ENCODE measurements at regions not wholly inside any gene's neighbourhood (a gene's known extent, or its start where the extent isn't known, plus 50 kb on each side); places are given as distances from the start of the nearest gene placed in this dataset.

- BruUV-seq (replicated peaks) = no TSS peak
- no peak for DNase-seq
- Histone ChIP-seq H3K4me1 (no peaks in the 10 kb centered on the region), H3K27me3 (replicated peaks; ENCODE audit: control insufficient read depth, insufficient read depth, low read length) (no peaks in the 10 kb centered on the region), H3K9me3 (peaks cover 21% of the 10 kb centered on the region; the same call in 1 of the 2 replicates), H3K4me3 (ENCODE audit: low read depth, low read length) (no peak overlapping the region), H3K36me3 (ENCODE audit: control insufficient read depth, insufficient read depth, low read length) (no peaks in the 10 kb centered on the region)
- ChIA-PET CTCF (no interaction called here), POLR2A (no interaction called here)
- H3K4me1 Mint-ChIP-seq (ENCODE audit: low read depth, unreplicated experiment) = no peaks in the 10 kb centered on the region
- H3K4me3 Mint-ChIP-seq (ENCODE audit: unreplicated experiment) = no peak overlapping the region
- no peak overlapping the region for H3K27ac Mint-ChIP-seq (ENCODE audit: unreplicated experiment)
- no peaks in the 10 kb centered on the region for H3K36me3 Mint-ChIP-seq (ENCODE audit: insufficient read depth, unreplicated experiment)
- H3K9me3 Mint-ChIP-seq (ENCODE audit: unreplicated experiment) = peaks cover 54% of the 10 kb centered on the region
- TF ChIP-seq CTCF (IDR thresholded peaks at IDR 0.05; ENCODE audit: insufficient read depth in 1 of 2, low read depth in 1 of 2, low read length in 1 of 2, severe bottlenecking in 1 of 2, unreplicated experiment in 1 of 2) = no peak
- intact Hi-C loops (cut with micrococcal nuclease; ENCODE audit: unreplicated experiment) = no loop called here
- no peaks in the 10 kb centered on the region for H3K27me3 Mint-ChIP-seq (ENCODE audit: insufficient read depth, unreplicated experiment)
Measured at GRCh38 chr2:5111581-5111980, 580.6 kb upstream of the SOX11 start.

GRCh38 chr2:5119046-5119445 is 573.1 kb upstream of the SOX11 start:
- H3K9me3 ChIP-seq = 0 out of 2 replicates have a peak, but pooled peaks cover 6% of the 10 kb centered on the region
- H3K27me3 Mint-ChIP-seq (ENCODE audit: insufficient read depth, unreplicated experiment) = no peaks in the 10 kb centered on the region
- no peak for DNase-seq
- H3K4me1 Mint-ChIP-seq (ENCODE audit: low read depth, unreplicated experiment) = no peaks in the 10 kb centered on the region
- no peaks in the 10 kb centered on the region for H3K27me3 ChIP-seq (replicated peaks; ENCODE audit: control insufficient read depth, insufficient read depth, low read length)
- no peaks in the 10 kb centered on the region for H3K36me3 Mint-ChIP-seq (ENCODE audit: insufficient read depth, unreplicated experiment)
- intact Hi-C loops (cut with micrococcal nuclease; ENCODE audit: unreplicated experiment) = no loop called here
- H3K9me3 Mint-ChIP-seq (ENCODE audit: unreplicated experiment) = peaks cover 27% of the 10 kb centered on the region
- H3K4me1 ChIP-seq = no peaks in the 10 kb centered on the region
- BruUV-seq (replicated peaks) = no TSS peak
- no peak for TF ChIP-seq CTCF (IDR thresholded peaks at IDR 0.05; ENCODE audit: insufficient read depth in 1 of 2, low read depth in 1 of 2, low read length in 1 of 2, severe bottlenecking in 1 of 2, unreplicated experiment in 1 of 2)
- H3K36me3 ChIP-seq (ENCODE audit: control insufficient read depth, insufficient read depth, low read length) = no peaks in the 10 kb centered on the region
- ChIA-PET CTCF (no interaction called here), POLR2A (no interaction called here)
- no peak overlapping the region for H3K27ac Mint-ChIP-seq (ENCODE audit: unreplicated experiment)
- H3K4me3 ChIP-seq (ENCODE audit: low read depth, low read length) = no peak overlapping the region
- no peak overlapping the region for H3K4me3 Mint-ChIP-seq (ENCODE audit: unreplicated experiment)

- Histone ChIP-seq H3K27me3 (replicated peaks; ENCODE audit: control insufficient read depth, insufficient read depth, low read length) (no peaks in the 10 kb centered on the region), H3K4me3 (ENCODE audit: low read depth, low read length) (no peak overlapping the region), H3K36me3 (ENCODE audit: control insufficient read depth, insufficient read depth, low read length) (no peaks in the 10 kb centered on the region), H3K4me1 (no peaks in the 10 kb centered on the region), H3K9me3 (no peaks in the 10 kb centered on the region)
- no peak for TF ChIP-seq CTCF (IDR thresholded peaks at IDR 0.05; ENCODE audit: insufficient read depth in 1 of 2, low read depth in 1 of 2, low read length in 1 of 2, severe bottlenecking in 1 of 2, unreplicated experiment in 1 of 2)
- Mint-ChIP-seq H3K4me3 (ENCODE audit: unreplicated experiment) (no peak overlapping the region), H3K4me1 (ENCODE audit: low read depth, unreplicated experiment) (no peaks in the 10 kb centered on the region), H3K9me3 (ENCODE audit: unreplicated experiment) (peaks cover 17% of the 10 kb centered on the region), H3K36me3 (ENCODE audit: insufficient read depth, unreplicated experiment) (no peaks in the 10 kb centered on the region), H3K27ac (ENCODE audit: unreplicated experiment) (no peak overlapping the region), H3K27me3 (ENCODE audit: insufficient read depth, unreplicated experiment) (no peaks in the 10 kb centered on the region)
- CTCF ChIA-PET = interaction anchor here (0.6 kb wide), 1 partner anchor 26 kb away, joined by 4 read pairs; no protein-coding TSS in a partner anchor
- intact Hi-C loops (cut with micrococcal nuclease; ENCODE audit: unreplicated experiment) = no loop called here
- no peak for DNase-seq
- no TSS peak for BruUV-seq (replicated peaks)
- POLR2A ChIA-PET = no interaction called here
Measured at GRCh38 chr2:5121121-5121520, 571.1 kb upstream of the SOX11 start.

All from Caco-2 (cell line).